AG04449 (cell line): ENCODE measurements at regions not wholly inside any gene's neighbourhood (a gene's known extent, or its start where the extent isn't known, plus 50 kb on each side); places are given as distances from the start of the nearest gene placed in this dataset.

Source experiments
- CTCF ChIA-PET: fragments of 350-600 bp; formaldehyde crosslinking; extraction: SDS; loops from one replicate; lab custom pipeline; 2021; ENCODE audit warnings: antibody characterized with exemption; lab: Yijun Ruan, JAX
- POLR2A ChIA-PET: fragments of 400-600, 350-600 bp; formaldehyde crosslinking; extraction: SDS; loops from one replicate; lab custom pipeline; 2020; ENCODE audit warnings: antibody characterized with exemption, inconsistent platforms; lab: Yijun Ruan, JAX
- DNase-seq: peaks from one replicate; pipeline ENCODE4 v3.0.0-alpha.2; 2010; ENCODE audit warnings: low read depth, low spot score
- H3K4me3 ChIP-seq: 2 replicates; pipeline ENCODE4 v1.5.1; 2011; ENCODE audit warnings: low read depth, mild to moderate bottlenecking, control low read depth, low read length
- TF ChIP-seq, protein P1 (sequence below): IDR thresholded peaks from one replicate; pipeline ENCODE4 v1.5.1; 2011; ENCODE audit warnings: mild to moderate bottlenecking, moderate library complexity, low read length, control low read depth, inconsistent platforms; ENCODE audit not compliant: insufficient read depth; ENCODE audit errors: missing control alignments

DNA sequence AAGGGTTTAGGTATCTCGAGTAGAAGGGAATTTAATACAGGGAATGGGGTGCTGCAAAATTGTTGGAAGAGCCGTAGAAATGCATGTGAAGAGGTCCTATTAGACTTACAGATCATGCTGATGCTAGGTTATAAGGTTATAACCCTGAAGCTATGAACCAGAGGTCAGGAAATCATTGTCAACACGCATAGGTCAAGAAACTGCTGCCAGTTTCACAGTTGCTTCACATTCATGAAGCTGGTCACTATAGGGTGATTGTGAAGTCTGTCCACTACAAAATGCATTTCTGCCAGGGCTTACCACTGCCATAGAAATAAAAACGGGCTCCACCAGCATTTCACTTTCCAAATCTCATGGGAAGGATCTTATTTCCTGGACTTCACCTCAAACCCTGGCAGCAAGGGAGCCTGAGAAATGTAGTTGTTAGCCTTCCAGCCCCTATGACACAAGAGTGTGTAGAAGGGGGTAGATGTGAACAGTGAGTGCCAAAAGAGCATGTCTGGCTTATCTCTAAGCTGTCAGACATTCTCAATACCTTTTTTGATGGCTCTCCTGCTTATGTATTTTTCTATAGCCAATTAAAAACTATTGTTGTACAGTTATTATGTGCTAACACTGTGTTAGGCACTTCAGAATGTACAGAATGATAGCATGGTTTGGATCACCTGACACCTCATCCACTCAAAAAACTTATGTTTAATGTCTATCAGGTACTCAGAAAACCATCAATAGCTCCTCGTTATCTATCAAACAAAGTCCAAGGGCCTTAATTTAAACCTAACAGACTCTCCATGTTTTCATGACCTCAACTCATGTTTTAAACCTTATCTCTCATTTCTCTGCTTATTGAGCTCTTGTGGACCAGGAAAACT lies 148.3 kb upstream of the TSC22D2 start:
- no peak for DNase-seq
- POLR2A ChIA-PET, result no interaction called here
- H3K4me3 ChIP-seq, result no peak overlapping the region
- TF ChIP-seq, protein P1, sequence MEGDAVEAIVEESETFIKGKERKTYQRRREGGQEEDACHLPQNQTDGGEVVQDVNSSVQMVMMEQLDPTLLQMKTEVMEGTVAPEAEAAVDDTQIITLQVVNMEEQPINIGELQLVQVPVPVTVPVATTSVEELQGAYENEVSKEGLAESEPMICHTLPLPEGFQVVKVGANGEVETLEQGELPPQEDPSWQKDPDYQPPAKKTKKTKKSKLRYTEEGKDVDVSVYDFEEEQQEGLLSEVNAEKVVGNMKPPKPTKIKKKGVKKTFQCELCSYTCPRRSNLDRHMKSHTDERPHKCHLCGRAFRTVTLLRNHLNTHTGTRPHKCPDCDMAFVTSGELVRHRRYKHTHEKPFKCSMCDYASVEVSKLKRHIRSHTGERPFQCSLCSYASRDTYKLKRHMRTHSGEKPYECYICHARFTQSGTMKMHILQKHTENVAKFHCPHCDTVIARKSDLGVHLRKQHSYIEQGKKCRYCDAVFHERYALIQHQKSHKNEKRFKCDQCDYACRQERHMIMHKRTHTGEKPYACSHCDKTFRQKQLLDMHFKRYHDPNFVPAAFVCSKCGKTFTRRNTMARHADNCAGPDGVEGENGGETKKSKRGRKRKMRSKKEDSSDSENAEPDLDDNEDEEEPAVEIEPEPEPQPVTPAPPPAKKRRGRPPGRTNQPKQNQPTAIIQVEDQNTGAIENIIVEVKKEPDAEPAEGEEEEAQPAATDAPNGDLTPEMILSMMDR, result no peak
- CTCF ChIA-PET, result interaction anchor here (1.1 to 1.9 kb wide), 2 partner anchors 9 to 11 kb away, joined by 3 to 6 read pairs; no protein-coding TSS in a partner anchor

DNA sequence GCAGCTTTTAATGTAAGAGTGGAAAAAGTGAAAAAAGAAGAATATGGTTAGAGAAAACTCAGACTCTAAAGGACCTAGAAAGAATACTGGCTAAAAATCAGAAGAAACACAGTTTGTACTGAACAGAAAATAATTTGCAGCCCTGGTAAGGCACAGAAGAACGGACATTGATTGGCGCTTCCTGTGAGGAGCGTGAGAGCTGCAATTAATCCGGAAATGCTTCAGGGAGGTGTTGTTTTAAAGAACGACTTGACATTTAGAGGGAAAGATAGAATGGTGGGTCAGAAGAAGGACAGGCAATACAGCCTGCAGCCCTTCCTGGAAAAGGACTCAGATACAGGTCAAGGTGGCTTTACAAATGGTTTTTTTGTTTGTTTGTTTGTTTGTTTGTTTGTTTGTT lies 151.3 kb upstream of the TSC22D2 start:
- CTCF ChIA-PET, result no interaction called here
- POLR2A ChIA-PET, result no interaction called here
- no peak overlapping the region for H3K4me3 ChIP-seq
- DNase-seq, result no peak
- TF ChIP-seq, protein P1, result no peak

DNA sequence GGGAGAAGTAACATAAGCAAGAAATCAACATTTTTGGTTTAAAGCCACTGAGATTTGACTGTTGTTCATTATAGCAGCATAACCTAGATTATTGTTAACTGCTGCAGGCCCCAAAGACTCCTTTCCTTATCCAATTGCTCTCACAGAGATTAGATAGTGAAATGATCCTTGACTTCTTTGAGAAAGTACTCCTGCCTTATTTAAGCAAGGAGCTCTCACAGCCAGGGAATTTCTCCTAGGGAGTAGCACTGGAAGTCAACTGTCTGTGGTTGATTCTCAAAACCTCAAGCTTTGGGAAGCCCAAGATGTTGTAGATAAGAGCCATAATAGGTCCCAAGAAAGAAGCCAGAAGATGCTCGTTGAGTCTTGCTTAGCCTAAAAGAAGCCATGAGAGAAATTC lies 151.8 kb upstream of the TSC22D2 start:
- DNase-seq, result no peak
- TF ChIP-seq, protein P1, result no peak
- no peak overlapping the region for H3K4me3 ChIP-seq
- ChIA-PET CTCF (interaction anchor here (0.6 kb wide), 1 partner anchor 239 kb away, joined by 3 read pairs; no protein-coding TSS in a partner anchor), POLR2A (no interaction called here)

DNA sequence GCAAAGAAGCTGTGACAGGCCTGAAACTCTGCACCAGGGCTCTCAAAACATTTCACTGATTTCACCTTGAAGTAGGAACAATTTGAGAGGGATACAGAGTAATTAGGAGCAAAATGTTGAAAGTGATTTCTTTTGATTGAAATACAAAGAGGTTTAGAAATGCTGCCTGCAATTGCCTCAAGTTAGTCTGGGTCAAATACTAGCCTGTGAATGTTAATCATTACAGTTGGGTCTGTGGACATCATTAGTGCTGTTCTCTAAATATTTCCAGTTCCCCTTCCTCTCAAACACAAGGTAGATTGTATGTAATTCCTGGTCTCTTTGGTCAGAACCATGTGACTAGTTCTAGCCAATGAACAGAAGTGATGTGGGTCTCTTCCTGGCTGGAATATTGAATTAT lies 152.3 kb upstream of the TSC22D2 start:
- no peak overlapping the region for H3K4me3 ChIP-seq
- ChIA-PET POLR2A (no interaction called here), CTCF (interaction anchor here (0.6 kb wide), 1 partner anchor 240 kb away, joined by 3 read pairs; no protein-coding TSS in a partner anchor)
- no peak for DNase-seq
- TF ChIP-seq, protein P1, result no peak

DNA sequence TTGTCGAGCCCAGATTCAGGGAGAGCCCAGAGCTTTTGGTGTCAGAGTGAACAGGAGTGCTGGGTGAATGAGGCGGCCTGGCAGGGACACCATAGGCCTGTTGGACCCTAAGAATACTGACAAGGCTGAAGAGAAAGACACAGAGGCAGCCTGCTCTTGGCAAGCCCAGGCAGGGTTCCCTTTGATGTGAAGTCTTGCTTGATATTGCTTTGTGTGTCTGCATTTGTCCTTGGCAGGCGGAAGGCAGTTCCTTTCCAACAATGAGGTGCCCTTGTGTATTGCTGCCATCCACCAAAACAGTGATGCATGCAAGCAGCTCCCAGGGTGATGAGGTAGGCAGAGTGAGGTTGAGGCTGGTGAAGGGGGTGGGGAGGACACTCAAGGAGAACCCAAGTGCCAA lies 152.7 kb upstream of the TSC22D2 start:
- DNase-seq, result no peak
- H3K4me3 ChIP-seq, result no peak overlapping the region
- POLR2A ChIA-PET, result no interaction called here
- CTCF ChIA-PET, result interaction anchor here (0.6 kb wide), 1 partner anchor 240 kb away, joined by 3 read pairs; no protein-coding TSS in a partner anchor
- TF ChIP-seq, protein P1, result no peak

DNA sequence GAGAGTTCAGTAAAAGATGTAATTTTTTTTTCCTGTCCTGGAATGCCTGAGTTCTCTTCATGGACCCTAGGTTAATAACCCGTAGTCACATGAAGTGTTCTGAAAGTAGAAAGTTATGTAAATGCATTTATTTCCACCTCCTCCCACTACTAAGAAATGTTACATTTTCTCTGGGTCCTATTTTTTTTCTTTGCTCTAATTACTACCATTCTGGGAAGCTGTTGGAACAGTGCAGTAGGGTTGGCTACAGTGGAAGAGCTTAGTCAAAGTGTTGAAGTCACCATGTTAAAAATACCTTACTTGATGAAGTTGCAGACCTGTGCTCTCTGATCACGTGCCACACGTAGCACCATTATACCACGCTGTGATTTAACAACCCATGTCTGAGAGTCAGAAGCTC lies 153.8 kb upstream of the TSC22D2 start:
- TF ChIP-seq, protein P1, result no peak
- DNase-seq, result no peak
- ChIA-PET POLR2A (no interaction called here), CTCF (no interaction called here)
- no peak overlapping the region for H3K4me3 ChIP-seq
